OCI-LY1 (cell line): ENCODE measurements at regions not wholly inside any gene's neighbourhood (a gene's known extent, or its start where the extent isn't known, plus 50 kb on each side); places are given as distances from the start of the nearest gene placed in this dataset.

Experiments used
- EZH2 ChIP-seq: fragments of 200-600 bp; sonication (generic), shearing (Covaris generic); IDR thresholded peaks from 2 replicates; pipeline ENCODE4 v1.8.0; 2017; ENCODE audit warnings: borderline replicate concordance, mixed run types, mild to moderate bottlenecking, antibody characterized with exemption, low read length, moderate library complexity, mixed read lengths
- TF ChIP-seq, protein P1 (sequence below): fragments of 200-600 bp; sonication (generic), shearing (Covaris generic); IDR thresholded peaks from 2 replicates; pipeline ENCODE4 v1.5.1; 2017; ENCODE audit warnings: mild to moderate bottlenecking, antibody characterized with exemption, low read length, moderate library complexity, mixed read lengths

- TF ChIP-seq, protein P1, sequence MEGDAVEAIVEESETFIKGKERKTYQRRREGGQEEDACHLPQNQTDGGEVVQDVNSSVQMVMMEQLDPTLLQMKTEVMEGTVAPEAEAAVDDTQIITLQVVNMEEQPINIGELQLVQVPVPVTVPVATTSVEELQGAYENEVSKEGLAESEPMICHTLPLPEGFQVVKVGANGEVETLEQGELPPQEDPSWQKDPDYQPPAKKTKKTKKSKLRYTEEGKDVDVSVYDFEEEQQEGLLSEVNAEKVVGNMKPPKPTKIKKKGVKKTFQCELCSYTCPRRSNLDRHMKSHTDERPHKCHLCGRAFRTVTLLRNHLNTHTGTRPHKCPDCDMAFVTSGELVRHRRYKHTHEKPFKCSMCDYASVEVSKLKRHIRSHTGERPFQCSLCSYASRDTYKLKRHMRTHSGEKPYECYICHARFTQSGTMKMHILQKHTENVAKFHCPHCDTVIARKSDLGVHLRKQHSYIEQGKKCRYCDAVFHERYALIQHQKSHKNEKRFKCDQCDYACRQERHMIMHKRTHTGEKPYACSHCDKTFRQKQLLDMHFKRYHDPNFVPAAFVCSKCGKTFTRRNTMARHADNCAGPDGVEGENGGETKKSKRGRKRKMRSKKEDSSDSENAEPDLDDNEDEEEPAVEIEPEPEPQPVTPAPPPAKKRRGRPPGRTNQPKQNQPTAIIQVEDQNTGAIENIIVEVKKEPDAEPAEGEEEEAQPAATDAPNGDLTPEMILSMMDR, result no peak
- no peak for TF ChIP-seq EZH2
These were observed 567.4 kb downstream of the TSN start for GRCh38 chr2:122322815-122323214.
